NB4 (cell line): ENCODE measurements at regions not wholly inside any gene's neighbourhood (a gene's known extent, or its start where the extent isn't known, plus 50 kb on each side); places are given as distances from the start of the nearest gene placed in this dataset.
"Not testable (repeated sequence)": the region's sequence is repeated elsewhere in the genome, so short reads cannot be mapped to it uniquely, and the experiment has no call there.

Experiments used
- DNase-seq: peaks from one replicate; pipeline ENCODE4 v3.0.0; 2010; ENCODE audit warnings: low read depth
- H3K4me3 ChIP-seq: one replicate; pipeline ENCODE4 v1.5.1; 2011; ENCODE audit warnings: mild to moderate bottlenecking, low read depth, low read length, moderate library complexity
- MYC ChIP-seq: IDR thresholded peaks from 2 replicates; pipeline ENCODE4 v1.6.1; 2011; ENCODE audit warnings: low read depth, low read length
- POLR2A ChIP-seq: IDR thresholded peaks from 2 replicates; pipeline ENCODE4 v1.6.1; 2011; ENCODE audit warnings: mild to moderate bottlenecking; ENCODE audit not compliant: insufficient read length; ENCODE audit errors: extremely low read depth
- TF ChIP-seq, protein P1 (sequence below): IDR thresholded peaks from one replicate; pipeline ENCODE4 v1.5.1; 2012; ENCODE audit warnings: low read depth, low read length
- TF ChIP-seq, protein P2 (sequence below): IDR thresholded peaks from 2 replicates; pipeline ENCODE4 v1.6.1; 2011; ENCODE audit warnings: low read depth, low read length

- no peak for DNase-seq
- TF ChIP-seq, protein P1, sequence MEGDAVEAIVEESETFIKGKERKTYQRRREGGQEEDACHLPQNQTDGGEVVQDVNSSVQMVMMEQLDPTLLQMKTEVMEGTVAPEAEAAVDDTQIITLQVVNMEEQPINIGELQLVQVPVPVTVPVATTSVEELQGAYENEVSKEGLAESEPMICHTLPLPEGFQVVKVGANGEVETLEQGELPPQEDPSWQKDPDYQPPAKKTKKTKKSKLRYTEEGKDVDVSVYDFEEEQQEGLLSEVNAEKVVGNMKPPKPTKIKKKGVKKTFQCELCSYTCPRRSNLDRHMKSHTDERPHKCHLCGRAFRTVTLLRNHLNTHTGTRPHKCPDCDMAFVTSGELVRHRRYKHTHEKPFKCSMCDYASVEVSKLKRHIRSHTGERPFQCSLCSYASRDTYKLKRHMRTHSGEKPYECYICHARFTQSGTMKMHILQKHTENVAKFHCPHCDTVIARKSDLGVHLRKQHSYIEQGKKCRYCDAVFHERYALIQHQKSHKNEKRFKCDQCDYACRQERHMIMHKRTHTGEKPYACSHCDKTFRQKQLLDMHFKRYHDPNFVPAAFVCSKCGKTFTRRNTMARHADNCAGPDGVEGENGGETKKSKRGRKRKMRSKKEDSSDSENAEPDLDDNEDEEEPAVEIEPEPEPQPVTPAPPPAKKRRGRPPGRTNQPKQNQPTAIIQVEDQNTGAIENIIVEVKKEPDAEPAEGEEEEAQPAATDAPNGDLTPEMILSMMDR, result no peak
- TF ChIP-seq, protein P2, sequence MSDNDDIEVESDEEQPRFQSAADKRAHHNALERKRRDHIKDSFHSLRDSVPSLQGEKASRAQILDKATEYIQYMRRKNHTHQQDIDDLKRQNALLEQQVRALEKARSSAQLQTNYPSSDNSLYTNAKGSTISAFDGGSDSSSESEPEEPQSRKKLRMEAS, result no peak
Observed at GRCh38 chr16:59973966-59974365, 1239.8 kb upstream of the GOT2 start.

GRCh38 chr16:59971264-59971663 lies 1237.1 kb upstream of the GOT2 start:
- TF ChIP-seq, protein P1, result no peak
- TF ChIP-seq, protein P2, result no peak
- no peak for TF ChIP-seq POLR2A
- TF ChIP-seq MYC, result no peak
- no peak for DNase-seq
- H3K4me3 ChIP-seq, result no peak overlapping the region

More at GRCh38 chr16:59973966-59974365, 1239.8 kb upstream of the GOT2 start:
- no peak overlapping the region for H3K4me3 ChIP-seq

GRCh38 chr16:59964232-59964924 lies 1230.3 kb upstream of the GOT2 start:
- TF ChIP-seq, protein P1, result no peak
- TF ChIP-seq, protein P2, result no peak
- TF ChIP-seq MYC (no peak), POLR2A (no peak)
- H3K4me3 ChIP-seq, result no peak overlapping the region
- DNase-seq, result no peak

GRCh38 chr16:59959311-59959710 lies 1225.2 kb upstream of the GOT2 start:
- no peak overlapping the region for H3K4me3 ChIP-seq
- no peak for DNase-seq
- TF ChIP-seq, protein P1, result no peak
- no peak for TF ChIP-seq POLR2A
- TF ChIP-seq, protein P2, result no peak
- TF ChIP-seq MYC, result no peak

DNA sequence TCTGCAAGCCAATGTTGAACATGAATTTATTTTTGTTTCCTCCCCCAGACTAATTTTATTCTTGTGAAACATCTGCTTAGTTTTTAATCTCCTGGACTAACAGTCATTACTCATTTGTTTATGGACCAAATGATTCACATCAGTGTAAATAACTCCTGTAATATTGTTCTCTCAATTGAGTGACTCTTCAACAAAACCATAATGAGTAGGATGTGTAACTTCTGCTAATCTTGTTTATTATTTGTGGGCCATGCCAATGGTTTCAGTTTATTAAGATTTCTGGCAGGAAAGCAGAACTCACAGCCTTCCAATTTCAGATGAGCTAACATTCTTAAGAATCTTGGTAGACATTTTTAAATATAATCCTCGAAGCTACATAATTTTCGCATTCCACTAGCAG lies 1216.3 kb upstream of the GOT2 start:
- TF ChIP-seq MYC (no peak), POLR2A (no peak)
- TF ChIP-seq, protein P2, result no peak
- TF ChIP-seq, protein P1, result no peak
- DNase-seq, result no peak
- no peak overlapping the region for H3K4me3 ChIP-seq

DNA sequence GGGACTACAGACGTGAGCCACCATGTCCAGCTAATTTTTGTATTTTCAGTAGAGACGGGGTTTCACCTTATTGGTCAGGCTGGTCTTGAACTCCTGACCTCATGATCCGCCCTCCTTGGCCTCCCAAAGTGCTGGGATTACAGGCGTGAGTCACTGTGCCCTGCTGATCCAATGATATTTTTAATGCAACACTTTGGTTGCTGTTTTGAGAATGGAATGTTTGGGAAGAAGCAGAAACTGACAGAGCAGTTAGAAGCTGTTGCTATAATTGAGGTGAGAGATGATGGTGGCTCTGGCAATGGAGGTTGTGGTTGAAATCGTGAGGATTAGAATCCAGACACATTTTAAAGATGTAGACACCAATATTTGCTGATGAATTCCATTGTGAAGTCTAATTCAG lies 1209.9 kb upstream of the GOT2 start:
- H3K4me3 ChIP-seq, DNase-seq: not testable (repeated sequence)
